Skeletal muscle satellite cell (primary cell): ENCODE measurements at regions not wholly inside any gene's neighbourhood (a gene's known extent, or its start where the extent isn't known, plus 50 kb on each side); places are given as distances from the start of the nearest gene placed in this dataset.

Experiments
- H3K27me3 ChIP-seq: 2 replicates; pipeline ENCODE4 v1.7.0; 2013; ENCODE audit warnings: low read length; ENCODE audit not compliant: control insufficient read depth, insufficient read depth
- H3K36me3 ChIP-seq: 2 replicates; pipeline ENCODE4 v1.7.0; 2013; ENCODE audit warnings: mild to moderate bottlenecking, control low read depth, low read length; ENCODE audit not compliant: insufficient read depth
- H3K4me1 ChIP-seq: 2 replicates; pipeline ENCODE4 v1.7.0; 2013; ENCODE audit warnings: low read length; ENCODE audit not compliant: control insufficient read depth, insufficient read depth
- H3K4me2 ChIP-seq: 2 replicates; pipeline ENCODE4 v1.7.0; 2013; ENCODE audit warnings: mild to moderate bottlenecking, low read length
- H3K4me3 ChIP-seq: 2 replicates; pipeline ENCODE4 v1.7.0; 2013; ENCODE audit warnings: low read length
- H3K9ac ChIP-seq: 2 replicates; pipeline ENCODE4 v1.7.0; 2013; ENCODE audit warnings: mild to moderate bottlenecking, low read depth, low read length, moderate library complexity
- H3K9me3 ChIP-seq: replicated peaks from 2 replicates; pipeline ENCODE4 v1.7.0; 2013; ENCODE audit warnings: mild to moderate bottlenecking, control low read depth, low read length

GRCh38 chr5:4643190-4643589 lies 496.9 kb upstream of the ADAMTS16 start:
- H3K4me1 ChIP-seq = no peaks in the 10 kb centered on the region
- H3K9me3 ChIP-seq = peaks cover 1% of the 10 kb centered on the region
- H3K27me3 ChIP-seq = no peaks in the 10 kb centered on the region
- H3K9ac ChIP-seq = no peak overlapping the region
- no peak overlapping the region for H3K4me2 ChIP-seq
- no peak overlapping the region for H3K4me3 ChIP-seq
- H3K36me3 ChIP-seq = no peaks in the 10 kb centered on the region

GRCh38 chr5:4643960-4644359 lies 496.2 kb upstream of the ADAMTS16 start:
- H3K9ac ChIP-seq = no peak overlapping the region
- no peak overlapping the region for H3K4me2 ChIP-seq
- no peak overlapping the region for H3K4me3 ChIP-seq
- H3K36me3 ChIP-seq = no peaks in the 10 kb centered on the region
- H3K9me3 ChIP-seq = peaks cover 5% of the 10 kb centered on the region
- no peaks in the 10 kb centered on the region for H3K4me1 ChIP-seq
- H3K27me3 ChIP-seq = no peaks in the 10 kb centered on the region

DNA sequence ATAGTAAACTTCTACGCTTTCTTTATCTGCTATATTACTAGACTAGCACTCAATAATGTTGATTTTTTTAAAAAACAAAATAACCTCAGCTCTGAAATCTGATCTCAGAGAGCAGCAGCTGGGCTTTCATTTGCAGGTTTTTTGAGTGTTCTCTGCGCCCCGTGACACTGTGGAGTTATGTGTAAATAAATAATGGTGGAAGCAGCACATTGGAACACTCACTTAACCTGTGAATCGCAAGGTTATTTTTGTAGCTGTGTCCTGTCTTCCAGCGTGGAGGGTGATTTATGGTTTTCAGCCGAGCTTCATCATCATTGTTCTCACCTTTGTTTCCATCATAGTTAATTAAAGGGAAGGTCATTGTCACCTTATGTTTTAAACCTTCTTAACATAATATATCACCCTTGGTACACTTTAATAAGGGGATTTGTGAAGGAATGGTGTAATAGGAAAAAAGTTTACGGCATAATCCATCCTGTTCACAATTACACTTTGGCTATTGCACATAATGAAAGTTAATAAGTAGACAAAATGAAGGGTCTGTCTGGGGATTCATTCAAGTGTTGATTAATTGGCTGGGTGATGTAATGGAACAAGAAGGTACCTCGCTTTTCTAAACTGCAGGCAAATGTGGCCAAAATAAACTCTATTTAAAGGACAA lies 493.3 kb upstream of the ADAMTS16 start:
- no peaks in the 10 kb centered on the region for H3K4me1 ChIP-seq
- H3K4me3 ChIP-seq = no peak overlapping the region
- peaks cover 5% of the 10 kb centered on the region for H3K9me3 ChIP-seq
- no peaks in the 10 kb centered on the region for H3K36me3 ChIP-seq
- H3K4me2 ChIP-seq = no peak overlapping the region
- no peak overlapping the region for H3K9ac ChIP-seq
- H3K27me3 ChIP-seq = no peaks in the 10 kb centered on the region

DNA sequence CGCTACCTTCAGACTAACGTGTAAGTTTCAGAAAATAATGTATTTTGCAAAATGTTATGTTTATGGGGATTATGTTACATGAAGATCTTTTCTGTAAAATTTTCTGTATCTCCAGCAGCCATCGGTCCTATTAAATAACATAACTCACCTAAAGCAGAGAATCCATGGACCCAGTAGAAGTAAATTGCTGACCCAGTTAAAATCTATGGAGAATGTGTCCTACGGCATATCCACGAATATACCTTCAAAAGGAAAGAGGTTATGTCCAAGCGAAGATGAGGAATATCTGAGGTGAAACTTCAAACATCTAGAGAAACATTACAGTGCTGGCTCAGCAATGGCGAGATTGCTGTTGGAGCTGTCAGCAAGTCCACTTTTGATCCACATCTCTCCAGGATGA lies 492.2 kb upstream of the ADAMTS16 start:
- Histone ChIP-seq H3K9me3 (peaks cover 5% of the 10 kb centered on the region), H3K4me2 (no peak overlapping the region), H3K4me1 (no peaks in the 10 kb centered on the region), H3K4me3 (no peak overlapping the region), H3K27me3 (no peaks in the 10 kb centered on the region), H3K9ac (no peak overlapping the region), H3K36me3 (no peaks in the 10 kb centered on the region)

DNA sequence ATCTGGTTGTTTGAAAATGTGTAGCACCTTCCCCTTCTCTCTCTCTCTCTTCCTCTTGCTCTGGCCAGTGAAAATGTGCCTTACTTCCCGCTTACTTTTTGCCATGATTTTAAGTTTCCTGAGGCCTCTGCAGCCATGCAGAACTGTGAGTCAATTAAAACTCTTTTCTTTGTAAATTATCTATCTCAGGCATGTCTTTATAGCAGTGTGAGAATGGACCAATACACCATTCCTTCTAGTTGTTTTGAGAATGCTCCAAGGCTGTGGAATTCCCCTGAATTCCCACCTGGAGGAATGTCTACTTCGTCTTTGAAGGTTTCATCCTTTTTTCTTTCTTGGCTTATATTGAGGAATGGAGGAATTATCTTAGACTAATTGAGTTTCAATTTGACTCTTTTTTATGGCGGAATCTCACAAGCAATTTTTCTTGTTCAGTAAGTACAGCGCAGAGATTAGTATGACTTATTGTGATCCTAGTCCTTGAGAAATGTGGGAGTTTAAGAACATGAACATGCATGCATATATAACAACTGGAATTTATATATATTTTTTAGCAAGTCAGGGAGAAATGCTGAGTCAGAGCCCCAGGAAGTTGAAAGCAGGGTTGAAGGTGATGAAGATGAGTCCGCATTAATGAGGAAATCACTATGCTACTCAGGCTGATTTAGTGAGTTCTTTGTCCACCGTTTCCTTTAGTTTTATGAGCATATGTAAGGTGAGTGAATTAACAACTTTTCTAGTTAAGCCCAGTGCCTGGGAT lies 488.1 kb upstream of the ADAMTS16 start:
- H3K4me3 ChIP-seq = no peak overlapping the region
- H3K4me2 ChIP-seq = no peak overlapping the region
- peaks cover 10% of the 10 kb centered on the region for H3K9me3 ChIP-seq
- H3K4me1 ChIP-seq = no peaks in the 10 kb centered on the region
- no peaks in the 10 kb centered on the region for H3K27me3 ChIP-seq
- H3K36me3 ChIP-seq = no peaks in the 10 kb centered on the region
- no peak overlapping the region for H3K9ac ChIP-seq

GRCh38 chr5:4653475-4653874 lies 486.7 kb upstream of the ADAMTS16 start:
- Histone ChIP-seq H3K9me3 (peaks cover 9% of the 10 kb centered on the region), H3K27me3 (no peaks in the 10 kb centered on the region), H3K9ac (no peak overlapping the region), H3K4me3 (no peak overlapping the region), H3K36me3 (no peaks in the 10 kb centered on the region), H3K4me1 (no peaks in the 10 kb centered on the region), H3K4me2 (no peak overlapping the region)

DNA sequence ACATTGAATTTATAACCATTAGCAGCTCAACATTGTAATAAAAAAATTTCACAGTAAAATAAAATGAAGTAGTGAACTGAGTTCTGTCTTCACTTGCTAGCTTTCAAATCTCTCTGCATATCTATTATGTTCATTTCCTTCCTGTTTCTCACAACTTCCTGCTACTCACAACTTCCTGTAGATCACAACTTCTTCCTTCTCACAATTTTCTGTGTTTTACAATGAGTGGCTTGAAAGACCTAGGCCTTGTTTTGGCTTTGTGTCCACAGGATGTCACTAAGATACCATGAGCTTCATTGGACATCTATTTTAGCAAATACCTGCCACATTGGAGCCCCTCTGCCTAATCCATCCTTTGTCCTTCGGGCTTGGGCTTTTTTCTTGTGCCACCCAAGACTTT lies 480.3 kb upstream of the ADAMTS16 start:
- Histone ChIP-seq H3K4me3 (no peak overlapping the region), H3K36me3 (no peaks in the 10 kb centered on the region), H3K27me3 (no peaks in the 10 kb centered on the region), H3K9ac (no peak overlapping the region), H3K4me2 (no peak overlapping the region), H3K4me1 (no peaks in the 10 kb centered on the region), H3K9me3 (peaks cover 10% of the 10 kb centered on the region)

DNA sequence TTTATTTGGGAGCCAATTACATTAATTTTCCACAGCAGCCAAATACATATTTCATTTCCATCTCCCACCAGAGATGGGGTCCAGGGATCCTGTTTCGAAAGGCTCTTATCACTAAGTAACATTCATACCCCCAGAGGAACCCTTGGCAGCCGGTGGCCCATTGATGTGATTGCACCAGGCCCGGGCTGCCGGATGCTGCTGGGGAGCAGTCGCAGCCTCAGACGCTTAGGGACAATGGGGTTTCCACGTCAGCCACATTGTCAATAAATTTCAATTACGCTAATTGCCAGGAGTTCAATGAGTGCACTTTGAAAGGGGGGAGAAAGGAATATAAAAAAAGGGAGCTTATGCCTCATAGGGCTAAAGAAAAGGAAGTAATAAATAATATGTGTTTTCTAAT lies 478.8 kb upstream of the ADAMTS16 start:
- no peaks in the 10 kb centered on the region for H3K4me1 ChIP-seq
- no peaks in the 10 kb centered on the region for H3K27me3 ChIP-seq

DNA sequence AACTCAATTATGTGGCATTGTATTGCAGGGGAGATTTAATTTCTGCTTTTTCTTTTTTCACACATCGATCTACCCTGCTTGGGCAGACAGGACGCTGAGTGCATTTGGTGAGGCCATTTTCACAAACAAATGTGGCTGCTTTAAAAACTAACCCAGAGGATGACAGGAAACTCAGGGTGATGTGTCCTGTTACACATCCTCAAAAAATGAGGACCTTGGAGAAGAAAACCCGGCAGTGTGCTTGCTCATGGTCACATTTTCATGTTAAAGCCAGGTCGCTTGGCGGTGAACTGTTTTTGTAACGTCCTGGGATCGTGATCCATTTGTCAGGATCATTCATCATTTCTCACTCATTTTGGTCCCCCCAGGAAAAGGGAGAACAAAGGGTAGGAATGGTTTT lies 478.3 kb upstream of the ADAMTS16 start:
- H3K4me2 ChIP-seq = no peak overlapping the region
- H3K9ac ChIP-seq = no peak overlapping the region
- no peaks in the 10 kb centered on the region for H3K36me3 ChIP-seq
- H3K4me1 ChIP-seq = no peaks in the 10 kb centered on the region
- H3K9me3 ChIP-seq = peaks cover 5% of the 10 kb centered on the region
- H3K4me3 ChIP-seq = no peak overlapping the region
- no peaks in the 10 kb centered on the region for H3K27me3 ChIP-seq

More for the DNA sequence above, 478.8 kb upstream of the ADAMTS16 start:
- H3K36me3 ChIP-seq = no peaks in the 10 kb centered on the region
- no peak overlapping the region for H3K9ac ChIP-seq
- peaks cover 5% of the 10 kb centered on the region for H3K9me3 ChIP-seq
- H3K4me3 ChIP-seq = no peak overlapping the region
- no peak overlapping the region for H3K4me2 ChIP-seq

GRCh38 chr5:4662756-4663155 lies 477.4 kb upstream of the ADAMTS16 start:
- Histone ChIP-seq H3K4me2 (no peak overlapping the region), H3K27me3 (no peaks in the 10 kb centered on the region), H3K36me3 (no peaks in the 10 kb centered on the region)

DNA sequence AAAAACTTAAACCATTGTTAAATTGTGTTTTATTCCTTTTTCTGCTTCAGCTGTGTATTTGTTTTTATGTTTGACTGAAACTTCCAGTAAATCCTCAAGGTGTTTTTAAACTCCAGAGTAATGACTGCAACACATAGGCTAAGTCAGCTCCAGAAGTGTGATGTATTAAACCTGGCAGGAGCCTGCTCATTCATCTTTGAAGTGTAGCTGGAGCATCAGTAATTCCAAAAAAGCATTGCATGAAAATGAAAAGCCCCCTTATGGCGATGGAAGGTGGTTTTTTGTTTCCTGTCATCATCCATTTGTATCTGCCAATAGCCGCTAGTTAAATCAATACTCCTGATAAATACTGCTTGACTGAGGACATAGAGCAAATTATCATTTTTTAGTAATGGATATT lies 474.2 kb upstream of the ADAMTS16 start:
- H3K9ac ChIP-seq = no peak overlapping the region
- H3K36me3 ChIP-seq = no peaks in the 10 kb centered on the region
- H3K27me3 ChIP-seq = no peaks in the 10 kb centered on the region
- H3K4me3 ChIP-seq = no peak overlapping the region
- no peak overlapping the region for H3K4me2 ChIP-seq
- peaks cover 3% of the 10 kb centered on the region for H3K9me3 ChIP-seq
- no peaks in the 10 kb centered on the region for H3K4me1 ChIP-seq

More at GRCh38 chr5:4662756-4663155, 477.4 kb upstream of the ADAMTS16 start:
- peaks cover 5% of the 10 kb centered on the region for H3K9me3 ChIP-seq
- no peak overlapping the region for H3K4me3 ChIP-seq
- no peaks in the 10 kb centered on the region for H3K4me1 ChIP-seq
- no peak overlapping the region for H3K9ac ChIP-seq

- Histone ChIP-seq H3K9me3 (peaks cover 5% of the 10 kb centered on the region), H3K27me3 (no peaks in the 10 kb centered on the region), H3K9ac (no peak overlapping the region), H3K4me1 (no peaks in the 10 kb centered on the region), H3K4me3 (no peak overlapping the region), H3K4me2 (no peak overlapping the region), H3K36me3 (no peaks in the 10 kb centered on the region)
These were observed 466.0 kb upstream of the ADAMTS16 start for GRCh38 chr5:4674166-4674565.
